ENCODE measurements at regions not wholly inside any gene's neighbourhood (a gene's known extent, or its start where the extent isn't known, plus 50 kb on each side); places are given as distances from the start of the nearest gene placed in this dataset.
"Not testable (repeated sequence)": the region's sequence is repeated elsewhere in the genome, so short reads cannot be mapped to it uniquely, and the experiment has no call there.

GRCh38 chrY:8897876-8898275, 439.4 kb upstream of the TSPY4 start:
- TF ChIP-seq CTCF (IDR thresholded peaks at IDR 0.05; ENCODE audit: low read depth, low read length, missing control alignments): no peak
- DNase-seq (ENCODE audit: low read depth): no peak
- no peak overlapping the region for H3K4me3 ChIP-seq (ENCODE audit: low read depth, low read length)

- no peak for TF ChIP-seq CTCF (IDR thresholded peaks at IDR 0.05; ENCODE audit: low read depth, low read length, missing control alignments)
- no peak overlapping the region for H3K4me3 ChIP-seq (ENCODE audit: low read depth, low read length)
- no peak for DNase-seq (ENCODE audit: low read depth)
Measured at GRCh38 chrY:8905141-8905540, 432.1 kb upstream of the TSPY4 start.

- DNase-seq (ENCODE audit: low read depth): not testable (repeated sequence)
Measured at GRCh38 chrY:8922576-8922975, 414.7 kb upstream of the TSPY4 start.

More at GRCh38 chrY:8922576-8922975, 414.7 kb upstream of the TSPY4 start:
- not testable (repeated sequence) for H3K4me3 ChIP-seq (ENCODE audit: low read depth, low read length)
